ENCODE measurements at regions not wholly inside any gene's neighbourhood (a gene's known extent, or its start where the extent isn't known, plus 50 kb on each side); places are given as distances from the start of the nearest gene placed in this dataset.

- no peak overlapping the region for H3K27ac ChIP-seq
- intact Hi-C loops (cut with DNase I): no loop called here
- H3K36me3 ChIP-seq (ENCODE audit: insufficient read depth in 1 of 2, low read depth in 1 of 2): no peaks in the 10 kb centered on the region
- ATAC-seq: no peak
- no peak for DNase-seq
- H3K9me3 ChIP-seq: no peaks in the 10 kb centered on the region
- H3K27me3 ChIP-seq (ENCODE audit: insufficient read depth in 3 of 3, low read length in 2 of 3): no peaks in the 10 kb centered on the region
- WGBS, 3 donors: 43 to 61% (median 59%) methylated on average over 5 of the region's 5 CpGs
- H3K4me3 ChIP-seq: no peak overlapping the region
- no peaks in the 10 kb centered on the region for H3K4me1 ChIP-seq
- no peak for TF ChIP-seq CTCF (IDR thresholded peaks at IDR 0.05)
Measured at GRCh38 chr13:30841154-30841553, 64.9 kb upstream of the MEDAG start.

- Histone ChIP-seq H3K27me3 (ENCODE audit: insufficient read depth in 3 of 3, low read length in 2 of 3) (no peaks in the 10 kb centered on the region), H3K27ac (no peak overlapping the region), H3K4me1 (no peaks in the 10 kb centered on the region), H3K36me3 (ENCODE audit: insufficient read depth in 1 of 2, low read depth in 1 of 2) (no peaks in the 10 kb centered on the region), H3K4me3 (no peak overlapping the region), H3K9me3 (no peaks in the 10 kb centered on the region)
- intact Hi-C loops (cut with DNase I): no loop called here
- DNase-seq: no peak
- WGBS, 3 donors: 66 to 86% (median 69%) methylated on average over 4 of the region's 4 CpGs
- TF ChIP-seq CTCF (IDR thresholded peaks at IDR 0.05): no peak
- no peak for ATAC-seq
Measured at GRCh38 chr13:30843548-30843947, 62.5 kb upstream of the MEDAG start.

- no peak for TF ChIP-seq CTCF (IDR thresholded peaks at IDR 0.05)
- H3K9me3 ChIP-seq: no peaks in the 10 kb centered on the region
- no peaks in the 10 kb centered on the region for H3K36me3 ChIP-seq (ENCODE audit: insufficient read depth in 1 of 2, low read depth in 1 of 2)
- no peak overlapping the region for H3K27ac ChIP-seq
- DNase-seq (no peak), ATAC-seq (no peak)
- no peaks in the 10 kb centered on the region for H3K4me1 ChIP-seq
- no peaks in the 10 kb centered on the region for H3K27me3 ChIP-seq (ENCODE audit: insufficient read depth in 3 of 3, low read length in 2 of 3)
- intact Hi-C loops (cut with DNase I): no loop called here
- no peak overlapping the region for H3K4me3 ChIP-seq
- 95 to 96% (median 95%) methylated on average over 6 of the region's 6 CpGs for WGBS, 3 donors
Measured at GRCh38 chr13:30844548-30845296, 61.3 kb upstream of the MEDAG start.

- Histone ChIP-seq H3K4me3 (no peak overlapping the region), H3K27me3 (ENCODE audit: insufficient read depth in 3 of 3, low read length in 2 of 3) (no peaks in the 10 kb centered on the region), H3K4me1 (no peaks in the 10 kb centered on the region), H3K27ac (no peak overlapping the region), H3K9me3 (no peaks in the 10 kb centered on the region), H3K36me3 (ENCODE audit: insufficient read depth in 1 of 2, low read depth in 1 of 2) (no peaks in the 10 kb centered on the region)
- no peak for TF ChIP-seq CTCF (IDR thresholded peaks at IDR 0.05)
- DNase-seq: no peak
- intact Hi-C loops (cut with DNase I): no loop called here
- 71 to 75% (median 71%) methylated on average over 11 of the region's 11 CpGs for WGBS, 3 donors
- ATAC-seq: no peak
Measured at GRCh38 chr13:30845297-30846214, 60.5 kb upstream of the MEDAG start.
